Mesendoderm (in vitro differentiated cells): ENCODE measurements at regions not wholly inside any gene's neighbourhood (a gene's known extent, or its start where the extent isn't known, plus 50 kb on each side); places are given as distances from the start of the nearest gene placed in this dataset.

Source experiments
- DNase-seq: peaks from one replicate; pipeline ENCODE4 v3.0.0; 2013
- H2AK5ac ChIP-seq: 2 replicates; pipeline ENCODE4 v1.6.1; 2013; ENCODE audit warnings: low read length, inconsistent platforms
- H2BK120ac ChIP-seq: 2 replicates; pipeline ENCODE4 v1.6.1; 2013; ENCODE audit warnings: low read depth, mild to moderate bottlenecking, low read length, moderate library complexity, mixed read lengths
- H2BK15ac ChIP-seq: replicated peaks from 2 replicates; pipeline ENCODE4 v1.6.1; 2013; ENCODE audit warnings: low read depth, mild to moderate bottlenecking, moderate library complexity
- H2BK5ac ChIP-seq: 2 replicates; pipeline ENCODE4 v1.6.1; 2013; ENCODE audit warnings: low read length, inconsistent platforms
- H3K18ac ChIP-seq: 2 replicates; pipeline ENCODE4 v1.6.1; 2013; ENCODE audit warnings: mild to moderate bottlenecking, low read length, mixed read lengths
- H3K23ac ChIP-seq: one replicate; pipeline ENCODE4 v1.6.1; 2013; ENCODE audit warnings: low read length
- H3K27ac ChIP-seq: 2 replicates; pipeline ENCODE4 v1.5.1; 2013; ENCODE audit warnings: low read depth, mild to moderate bottlenecking, inconsistent platforms, low read length, moderate library complexity
- H3K27me3 ChIP-seq: 2 replicates; pipeline ENCODE4 v1.6.1; 2013; ENCODE audit warnings: low read length, control low read depth, mild to moderate bottlenecking, inconsistent platforms; ENCODE audit not compliant: insufficient read depth, poor library complexity
- H3K36me3 ChIP-seq: 2 replicates; pipeline ENCODE4 v1.6.1; 2013; ENCODE audit warnings: low read length, inconsistent platforms; ENCODE audit not compliant: control insufficient read depth, insufficient read depth
- H3K4ac ChIP-seq: one replicate; pipeline ENCODE4 v1.6.1; 2013; ENCODE audit warnings: low read depth, mild to moderate bottlenecking, low read length, moderate library complexity
- H3K4me1 ChIP-seq: 2 replicates; pipeline ENCODE4 v1.6.1; 2013; ENCODE audit warnings: low read depth, low read length, inconsistent platforms; ENCODE audit not compliant: control insufficient read depth
- H3K4me2 ChIP-seq: 2 replicates; pipeline ENCODE4 v1.6.1; 2013; ENCODE audit warnings: low read length
- H3K4me3 ChIP-seq: 2 replicates; pipeline ENCODE4 v1.5.1; 2013; ENCODE audit warnings: mild to moderate bottlenecking, low read length
- H3K56ac ChIP-seq: one replicate; pipeline ENCODE4 v1.6.1; 2013; ENCODE audit warnings: low read length
- H3K79me1 ChIP-seq: 2 replicates; pipeline ENCODE4 v1.6.1; 2013; ENCODE audit warnings: low read length, inconsistent platforms
- H3K79me2 ChIP-seq: 2 replicates; pipeline ENCODE4 v1.6.1; 2013; ENCODE audit warnings: mild to moderate bottlenecking, low read length; ENCODE audit not compliant: control insufficient read depth, insufficient read depth
- H3K9ac ChIP-seq: 2 replicates; pipeline ENCODE4 v1.6.1; 2013; ENCODE audit warnings: low read length, inconsistent platforms
- H4K5ac ChIP-seq: one replicate; pipeline ENCODE4 v1.6.1; 2013; ENCODE audit warnings: low read length
- H4K8ac ChIP-seq: one replicate; pipeline ENCODE4 v1.6.1; 2013; ENCODE audit warnings: low read depth, mild to moderate bottlenecking, control low read depth, low read length, moderate library complexity
- WGBS: extraction: QIAGEN DNeasy Blood & Tissue Kit; methylation state at CpG from one replicate; pipeline ENCODE4 v1.1.7; 2013; ENCODE audit warnings: low lambda C conversion rate, missing lambda C conversion rate; ENCODE audit not compliant: insufficient coverage; ENCODE audit errors: extremely low coverage; 5-methylcytosine and 5-hydroxymethylcytosine counted together

DNA sequence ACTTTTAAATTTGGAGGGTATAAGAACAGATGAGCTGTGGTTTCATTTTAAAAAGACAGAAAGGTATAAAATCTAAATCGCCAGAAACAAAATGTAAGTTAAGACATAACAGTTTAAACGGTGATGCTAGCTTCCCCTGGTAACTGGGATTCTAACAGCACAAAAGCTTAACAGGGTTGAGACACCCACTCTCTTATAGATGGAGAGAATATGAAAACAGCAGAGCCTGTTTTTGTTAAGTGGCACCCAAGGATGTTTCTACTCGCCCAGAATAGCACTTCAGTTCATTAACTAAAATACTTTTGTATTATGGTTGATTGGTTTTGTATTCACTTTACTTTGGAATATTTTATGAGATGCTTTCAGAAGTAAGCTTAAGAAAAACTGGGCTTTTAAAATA is 151.9 kb upstream of the RND3 start:
- no peak overlapping the region for H4K8ac ChIP-seq
- H3K27me3 ChIP-seq, result no peaks in the 10 kb centered on the region
- no peak overlapping the region for H3K4me3 ChIP-seq
- no peak for DNase-seq
- no peak overlapping the region for H3K56ac ChIP-seq
- no peaks in the 10 kb centered on the region for H3K79me1 ChIP-seq
- H3K4me1 ChIP-seq, result no peaks in the 10 kb centered on the region
- H2AK5ac ChIP-seq, result no peak overlapping the region
- no peak overlapping the region for H3K4ac ChIP-seq
- no peak overlapping the region for H4K5ac ChIP-seq
- H3K79me2 ChIP-seq, result no peaks in the 10 kb centered on the region
- no peak overlapping the region for H3K23ac ChIP-seq
- no peak overlapping the region for H2BK15ac ChIP-seq
- H3K36me3 ChIP-seq, result no peaks in the 10 kb centered on the region
- no CpG with 5 or more reads among the region's 3 CpGs for WGBS
- H2BK120ac ChIP-seq, result no peak overlapping the region
- no peak overlapping the region for H3K18ac ChIP-seq
- no peak overlapping the region for H3K4me2 ChIP-seq
- H3K27ac ChIP-seq, result no peak overlapping the region
- H2BK5ac ChIP-seq, result no peak overlapping the region
- H3K9ac ChIP-seq, result no peak overlapping the region

DNA sequence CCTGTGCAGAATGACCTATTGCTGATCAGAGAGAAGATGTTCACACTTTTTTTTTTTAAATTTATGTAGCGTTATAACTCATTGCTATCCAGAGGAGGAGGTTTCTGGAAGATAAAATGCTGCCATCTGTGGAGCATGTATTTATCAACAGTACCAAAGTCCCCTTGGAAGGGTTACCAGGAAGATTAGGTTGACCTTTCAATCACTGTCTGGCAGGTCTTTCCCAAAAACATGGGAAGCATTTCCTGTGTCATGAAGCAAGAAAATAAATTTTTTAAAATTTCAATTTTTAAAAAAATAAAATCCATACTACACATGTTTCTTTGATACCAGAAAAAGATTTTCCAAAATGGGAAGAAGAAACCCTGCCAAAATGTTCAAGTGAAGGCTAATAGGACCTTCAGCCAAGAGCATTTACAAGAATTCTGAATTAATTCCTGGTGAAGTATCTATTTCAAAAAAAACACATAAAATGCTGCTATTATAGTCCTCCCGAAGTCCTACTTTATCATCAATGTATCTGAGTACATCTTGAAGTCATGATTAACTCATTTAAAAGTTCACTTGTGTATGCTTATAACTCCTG is 143.9 kb upstream of the RND3 start:
- H3K9ac ChIP-seq, result no peak overlapping the region
- H3K27me3 ChIP-seq, result no peaks in the 10 kb centered on the region
- H2AK5ac ChIP-seq, result no peak overlapping the region
- DNase-seq, result no peak
- H3K4me1 ChIP-seq, result no peaks in the 10 kb centered on the region
- H3K4ac ChIP-seq, result no peak overlapping the region
- no peak overlapping the region for H3K27ac ChIP-seq
- H3K4me3 ChIP-seq, result no peak overlapping the region
- no CpG with 5 or more reads among the region's 2 CpGs for WGBS
- no peak overlapping the region for H2BK15ac ChIP-seq
- no peaks in the 10 kb centered on the region for H3K79me1 ChIP-seq
- H4K8ac ChIP-seq, result no peak overlapping the region
- H4K5ac ChIP-seq, result no peak overlapping the region
- no peak overlapping the region for H3K23ac ChIP-seq
- no peak overlapping the region for H3K56ac ChIP-seq
- no peak overlapping the region for H2BK120ac ChIP-seq
- H3K4me2 ChIP-seq, result no peak overlapping the region
- H3K79me2 ChIP-seq, result no peaks in the 10 kb centered on the region
- no peak overlapping the region for H3K18ac ChIP-seq
- H3K36me3 ChIP-seq, result no peaks in the 10 kb centered on the region
- H2BK5ac ChIP-seq, result no peak overlapping the region

DNA sequence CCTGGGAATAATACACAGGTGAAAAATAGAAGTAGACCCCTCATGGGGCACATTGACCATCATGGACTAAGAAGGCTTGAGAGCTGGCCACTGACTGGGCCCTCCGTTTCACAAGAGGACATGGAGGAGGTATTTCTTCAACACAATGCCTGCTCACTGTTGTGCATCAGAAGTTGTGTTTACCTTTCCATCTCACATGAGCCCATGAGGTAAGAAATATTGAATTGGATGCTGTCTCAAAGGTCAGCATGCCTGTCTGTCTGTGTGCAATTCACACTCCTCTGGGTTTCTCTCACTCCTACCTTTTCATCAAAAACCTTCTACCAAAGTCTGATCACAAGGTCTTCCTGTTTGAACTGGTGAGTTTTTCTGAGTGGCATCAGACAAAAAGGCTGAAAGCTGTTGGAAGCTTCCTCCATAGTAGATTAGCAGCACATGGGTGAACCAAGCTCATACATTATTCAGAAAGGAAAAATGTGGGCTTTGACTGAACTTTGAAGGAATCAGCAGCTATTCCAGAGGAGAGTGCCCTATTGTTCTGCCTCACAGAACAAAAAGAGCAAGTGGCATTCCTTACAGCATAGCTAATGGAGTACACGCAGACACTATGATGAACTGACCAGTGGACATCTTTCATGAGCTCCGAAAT is 143.2 kb upstream of the RND3 start:
- Histone ChIP-seq H3K56ac (no peak overlapping the region), H3K27ac (no peak overlapping the region), H3K79me1 (no peaks in the 10 kb centered on the region), H3K4me3 (no peak overlapping the region), H4K8ac (no peak overlapping the region), H3K27me3 (no peaks in the 10 kb centered on the region), H3K9ac (no peak overlapping the region), H3K23ac (no peak overlapping the region), H4K5ac (no peak overlapping the region), H2BK15ac (no peak overlapping the region), H3K79me2 (no peaks in the 10 kb centered on the region), H3K4me2 (no peak overlapping the region), H2AK5ac (no peak overlapping the region), H3K4me1 (no peaks in the 10 kb centered on the region), H2BK5ac (no peak overlapping the region), H3K4ac (no peak overlapping the region), H2BK120ac (no peak overlapping the region), H3K36me3 (no peaks in the 10 kb centered on the region), H3K18ac (no peak overlapping the region)
- WGBS, result no CpG with 5 or more reads among the region's 3 CpGs
- no peak for DNase-seq

DNA sequence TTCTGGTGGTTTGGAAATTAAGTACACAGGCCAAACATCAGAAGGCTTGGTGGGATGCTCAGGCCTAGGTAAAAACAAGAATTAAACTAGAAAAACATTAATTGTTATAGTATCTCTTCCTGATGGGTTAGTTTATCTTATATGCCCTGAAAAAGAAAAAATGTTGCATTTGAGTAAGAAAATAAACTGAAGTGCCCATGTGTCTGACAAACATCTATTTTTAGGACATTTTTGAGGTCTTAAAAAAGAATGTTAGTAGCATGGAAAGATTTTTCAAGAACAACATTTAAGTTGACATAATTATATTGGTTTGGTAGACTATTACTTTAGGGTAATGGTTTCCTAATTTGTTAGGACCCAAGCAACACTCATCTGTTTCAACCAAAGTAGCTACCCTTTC is 140.1 kb upstream of the RND3 start:
- Histone ChIP-seq H3K4ac (no peak overlapping the region), H3K36me3 (no peaks in the 10 kb centered on the region), H3K9ac (no peak overlapping the region), H3K56ac (no peak overlapping the region), H3K4me1 (no peaks in the 10 kb centered on the region), H3K4me2 (no peak overlapping the region), H4K5ac (no peak overlapping the region), H2BK120ac (no peak overlapping the region), H3K27me3 (no peaks in the 10 kb centered on the region), H3K27ac (no peak overlapping the region), H2BK5ac (no peak overlapping the region), H4K8ac (no peak overlapping the region), H3K23ac (no peak overlapping the region), H3K4me3 (no peak overlapping the region), H3K79me1 (no peaks in the 10 kb centered on the region), H2AK5ac (no peak overlapping the region), H3K79me2 (no peaks in the 10 kb centered on the region), H3K18ac (no peak overlapping the region), H2BK15ac (no peak overlapping the region)
- DNase-seq, result no peak

DNA sequence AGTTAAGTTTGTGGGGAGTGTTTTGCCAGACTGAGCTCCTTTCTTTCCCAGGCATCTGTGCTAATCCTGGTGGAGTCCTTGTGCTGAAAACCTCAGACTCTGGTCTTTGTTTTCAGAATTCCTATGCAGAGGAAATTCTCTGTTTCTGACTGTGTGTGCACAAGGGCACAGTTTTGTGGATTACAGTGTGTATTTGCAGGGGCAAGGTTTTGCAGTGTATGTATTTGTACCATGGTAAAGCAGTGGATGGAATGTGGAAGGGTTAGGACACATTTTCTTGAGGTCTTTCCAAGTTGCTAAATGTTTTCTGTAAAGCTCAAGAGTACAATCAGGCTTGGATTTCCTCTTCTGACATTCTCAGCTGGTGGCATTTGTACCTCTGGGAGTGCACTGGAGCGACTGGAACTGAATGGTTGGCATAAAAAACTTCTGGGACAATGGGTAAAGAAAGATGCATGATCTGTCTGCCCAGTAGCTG is 139.5 kb upstream of the RND3 start:
- no peak for DNase-seq
- Histone ChIP-seq H3K4me2 (no peak overlapping the region), H3K27me3 (no peaks in the 10 kb centered on the region), H4K5ac (no peak overlapping the region), H3K27ac (no peak overlapping the region), H3K9ac (no peak overlapping the region), H3K36me3 (no peaks in the 10 kb centered on the region), H4K8ac (no peak overlapping the region), H2BK15ac (no peak overlapping the region), H3K18ac (no peak overlapping the region), H3K79me2 (no peaks in the 10 kb centered on the region), H2BK120ac (no peak overlapping the region), H3K4me3 (no peak overlapping the region), H3K23ac (no peak overlapping the region), H3K79me1 (no peaks in the 10 kb centered on the region), H3K4ac (no peak overlapping the region), H2AK5ac (no peak overlapping the region), H3K4me1 (no peaks in the 10 kb centered on the region), H3K56ac (no peak overlapping the region), H2BK5ac (no peak overlapping the region)
- WGBS, result no CpG with 5 or more reads among the region's 1 CpG

DNA sequence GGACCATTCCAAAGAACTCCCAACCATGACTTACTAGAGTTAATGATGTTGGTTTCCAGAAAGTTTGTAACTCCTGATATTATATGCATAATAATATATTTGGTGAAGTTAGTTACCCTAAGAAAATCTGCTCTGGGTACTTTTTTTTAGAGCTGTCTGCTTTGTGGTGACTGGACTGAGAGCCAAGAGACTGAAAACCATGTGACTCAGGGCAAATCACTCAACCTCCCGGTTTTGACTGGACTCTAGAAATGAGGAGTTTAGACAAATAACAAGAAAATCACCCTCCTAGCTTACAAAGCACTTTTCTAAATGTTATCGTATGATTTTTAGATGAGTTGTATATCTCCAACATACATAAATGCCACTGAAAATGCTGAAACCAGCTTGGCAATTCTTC is 138.3 kb upstream of the RND3 start:
- Histone ChIP-seq H3K4me3 (no peak overlapping the region), H3K23ac (no peak overlapping the region), H2BK120ac (no peak overlapping the region), H3K79me2 (no peaks in the 10 kb centered on the region), H2BK15ac (no peak overlapping the region), H2AK5ac (no peak overlapping the region), H3K79me1 (no peaks in the 10 kb centered on the region), H4K8ac (no peak overlapping the region), H3K27ac (no peak overlapping the region), H3K56ac (no peak overlapping the region), H4K5ac (no peak overlapping the region), H3K9ac (no peak overlapping the region), H3K18ac (no peak overlapping the region), H3K4ac (no peak overlapping the region), H2BK5ac (no peak overlapping the region), H3K36me3 (no peaks in the 10 kb centered on the region), H3K4me2 (no peak overlapping the region), H3K27me3 (no peaks in the 10 kb centered on the region), H3K4me1 (no peaks in the 10 kb centered on the region)
- no peak for DNase-seq
- no CpG with 5 or more reads among the region's 2 CpGs for whole genome bisulfite sequencing
